Activated B cell treated with CpG ODN at 0.5 μM for 24 hours (primary cell): ENCODE measurements at regions not wholly inside any gene's neighbourhood (a gene's known extent, or its start where the extent isn't known, plus 50 kb on each side); places are given as distances from the start of the nearest gene placed in this dataset.

Experiments
- ATAC-seq: fragments of 200-7000 bp; cut with Tn5 transposase; one replicate; pipeline ENCODE4 v1.10.0; 2021; ENCODE audit warnings: low read depth, mild to moderate bottlenecking, moderate library complexity
- CTCF ChIA-PET: fragments of 350-600 bp; sonication (Branson Sonifier 250); formaldehyde crosslinking; loops from one replicate; lab custom pipeline; 2021; ENCODE audit warnings: antibody characterized with exemption; lab: Charles Lee
- POLR2A ChIA-PET: fragments of 350-600 bp; sonication (Branson Sonifier 250); formaldehyde crosslinking; loops from one replicate; lab custom pipeline; 2021; ENCODE audit warnings: antibody characterized with exemption; lab: Charles Lee
- DNase-seq: peaks from one replicate; pipeline ENCODE4 v3.0.0; 2022
- H3K27ac Mint-ChIP-seq: one replicate; pipeline ENCODE4 v1.8.0; 2020; ENCODE audit warnings: mixed read lengths
- H3K27me3 Mint-ChIP-seq: one replicate; pipeline ENCODE4 v1.8.0; 2021; ENCODE audit warnings: mixed read lengths
- H3K36me3 Mint-ChIP-seq: one replicate; pipeline ENCODE4 v1.8.0; 2021; ENCODE audit warnings: low read depth, mixed read lengths
- H3K4me1 Mint-ChIP-seq: one replicate; pipeline ENCODE4 v1.8.0; 2021; ENCODE audit warnings: mixed read lengths
- H3K4me3 Mint-ChIP-seq: one replicate; pipeline ENCODE4 v1.8.0; 2020; ENCODE audit warnings: mild to moderate bottlenecking, mixed read lengths
- H3K9me3 Mint-ChIP-seq: one replicate; pipeline ENCODE4 v1.8.0; 2020; ENCODE audit warnings: mixed read lengths
- CTCF ChIP-seq: fragments of 200-600 bp; IDR thresholded peaks from one replicate; pipeline ENCODE4 v1.8.0; 2022; ENCODE audit warnings: antibody characterized with exemption, mild to moderate bottlenecking
- intact Hi-C: fragments of 100-400 bp; cut with micrococcal nuclease; formaldehyde crosslinking; loops from one replicate; pipeline ENCODE4 v1.15.1; 2024

- no peak for TF ChIP-seq CTCF
- ATAC-seq, result no peak
- no peak overlapping the region for H3K4me3 Mint-ChIP-seq
- no peak overlapping the region for H3K27ac Mint-ChIP-seq
- H3K36me3 Mint-ChIP-seq, result no peaks in the 10 kb centered on the region
- H3K4me1 Mint-ChIP-seq, result no peaks in the 10 kb centered on the region
- POLR2A ChIA-PET, result no interaction called here
- CTCF ChIA-PET, result no interaction called here
- intact Hi-C loops, result no loop called here
- H3K27me3 Mint-ChIP-seq, result peaks cover 9% of the 10 kb centered on the region
- H3K9me3 Mint-ChIP-seq, result no peaks in the 10 kb centered on the region
- DNase-seq, result no peak
Observed at GRCh38 chr10:42939685-42940366, 137.0 kb upstream of the RET start.

GRCh38 chr10:42940487-42941294 lies 136.2 kb upstream of the RET start:
- POLR2A ChIA-PET, result no interaction called here
- no peak for DNase-seq

GRCh38 chr10:42941295-42941644 lies 135.6 kb upstream of the RET start:
- POLR2A ChIA-PET, result no interaction called here
- DNase-seq, result no peak

More at GRCh38 chr10:42940487-42941294, 136.2 kb upstream of the RET start:
- Mint-ChIP-seq H3K4me1 (no peaks in the 10 kb centered on the region), H3K9me3 (no peaks in the 10 kb centered on the region), H3K36me3 (no peaks in the 10 kb centered on the region), H3K27me3 (peaks cover 2% of the 10 kb centered on the region), H3K4me3 (no peak overlapping the region), H3K27ac (no peak overlapping the region)
- intact Hi-C loops, result no loop called here
- CTCF ChIA-PET, result no interaction called here
- TF ChIP-seq CTCF, result no peak
- ATAC-seq, result no peak

GRCh38 chr10:42941790-42942189 lies 135.1 kb upstream of the RET start:
- ATAC-seq, result no peak
- Mint-ChIP-seq H3K9me3 (no peaks in the 10 kb centered on the region), H3K36me3 (no peaks in the 10 kb centered on the region), H3K4me1 (no peaks in the 10 kb centered on the region), H3K27ac (no peak overlapping the region), H3K4me3 (no peak overlapping the region), H3K27me3 (no peaks in the 10 kb centered on the region)
- DNase-seq, result no peak
- no peak for TF ChIP-seq CTCF
- ChIA-PET CTCF (no interaction called here), POLR2A (no interaction called here)
- intact Hi-C loops, result no loop called here

More at GRCh38 chr10:42941295-42941644, 135.6 kb upstream of the RET start:
- no peaks in the 10 kb centered on the region for H3K4me1 Mint-ChIP-seq
- no peaks in the 10 kb centered on the region for H3K27me3 Mint-ChIP-seq
- H3K4me3 Mint-ChIP-seq, result no peak overlapping the region
- no peaks in the 10 kb centered on the region for H3K9me3 Mint-ChIP-seq
- H3K36me3 Mint-ChIP-seq, result no peaks in the 10 kb centered on the region
- H3K27ac Mint-ChIP-seq, result no peak overlapping the region
- no peak for TF ChIP-seq CTCF
- intact Hi-C loops, result no loop called here
- CTCF ChIA-PET, result no interaction called here
- ATAC-seq, result no peak

- Mint-ChIP-seq H3K36me3 (no peaks in the 10 kb centered on the region), H3K4me3 (no peak overlapping the region), H3K27me3 (no peaks in the 10 kb centered on the region), H3K9me3 (no peaks in the 10 kb centered on the region), H3K27ac (no peak overlapping the region), H3K4me1 (no peaks in the 10 kb centered on the region)
- ChIA-PET CTCF (interaction anchor here (0.5 kb wide), 1 partner anchor 655 kb away, joined by 3 read pairs; no protein-coding TSS in a partner anchor), POLR2A (no interaction called here)
- ATAC-seq (no peak), DNase-seq (no peak)
- TF ChIP-seq CTCF, result no peak
- intact Hi-C loops, result no loop called here
Observed at GRCh38 chr10:42942279-42942950, 134.5 kb upstream of the RET start.
